SHP77 treated with DMSO at 0.1 percent for 48 hours (cell line): ENCODE measurements at regions not wholly inside any gene's neighbourhood (a gene's known extent, or its start where the extent isn't known, plus 50 kb on each side); places are given as distances from the start of the nearest gene placed in this dataset.
"Not testable (repeated sequence)": the region's sequence is repeated elsewhere in the genome, so short reads cannot be mapped to it uniquely, and the experiment has no call there.

Experiments
- DNase-seq: peaks from one replicate; lab custom pipeline; 2025; lab: John Stamatoyannopoulos, UW

DNA sequence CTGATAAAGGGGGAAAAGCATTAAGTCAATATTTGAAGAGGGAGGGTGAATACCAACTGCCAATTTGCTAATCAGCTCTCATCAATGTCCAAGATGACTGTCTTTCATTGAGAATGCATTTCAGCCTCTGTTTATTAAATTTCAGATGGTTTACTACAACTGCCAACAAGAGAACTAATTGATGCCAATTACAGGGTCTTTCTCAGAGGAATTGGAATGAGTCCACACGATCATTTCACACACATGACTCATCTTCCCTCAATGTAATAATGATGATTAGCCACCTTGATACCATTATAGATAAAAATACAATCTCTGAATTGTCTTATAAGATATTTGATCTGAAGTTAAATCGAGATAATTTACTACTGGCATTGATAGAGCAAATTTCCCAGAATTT, 1274.4 kb downstream of the ROBO2 start:
- DNase-seq: no peak

DNA sequence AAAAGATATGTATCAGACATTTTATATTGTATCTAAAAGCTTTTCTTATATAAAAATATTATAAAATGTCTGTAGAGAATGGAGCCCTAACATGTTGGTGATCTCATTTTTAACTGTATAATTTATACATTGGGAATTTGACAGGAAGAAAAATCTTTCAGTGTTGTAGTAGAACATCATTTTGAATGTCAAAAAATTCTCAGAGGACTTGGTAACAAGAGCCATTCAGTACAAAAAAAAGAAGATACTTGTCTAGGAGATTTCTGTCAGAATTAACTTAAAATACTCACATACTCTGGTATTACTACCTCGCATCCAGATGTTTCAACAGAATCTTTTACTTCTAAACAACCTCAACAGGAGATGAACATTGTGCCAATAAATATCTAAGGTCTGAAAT, 1277.9 kb downstream of the ROBO2 start:
- no peak for DNase-seq

DNA sequence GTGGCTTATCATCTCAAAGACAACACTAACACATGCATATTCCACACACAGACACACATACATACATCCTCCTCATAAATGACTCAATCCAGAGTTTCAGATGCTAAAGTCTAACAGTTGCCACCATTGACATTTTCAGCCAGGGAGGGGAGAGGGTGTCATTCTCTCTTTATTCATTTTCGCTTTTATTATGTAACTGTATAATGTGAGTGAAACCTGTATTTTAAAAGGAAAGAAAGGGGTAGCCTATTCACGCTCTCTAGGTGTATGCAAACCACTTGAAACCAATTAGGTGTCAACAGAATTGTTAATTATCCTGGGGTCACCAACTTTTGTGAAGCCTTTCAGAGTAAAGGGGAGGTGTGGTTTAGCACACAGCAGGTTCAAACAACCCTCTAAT, 1282.9 kb downstream of the ROBO2 start:
- DNase-seq: no peak

DNA sequence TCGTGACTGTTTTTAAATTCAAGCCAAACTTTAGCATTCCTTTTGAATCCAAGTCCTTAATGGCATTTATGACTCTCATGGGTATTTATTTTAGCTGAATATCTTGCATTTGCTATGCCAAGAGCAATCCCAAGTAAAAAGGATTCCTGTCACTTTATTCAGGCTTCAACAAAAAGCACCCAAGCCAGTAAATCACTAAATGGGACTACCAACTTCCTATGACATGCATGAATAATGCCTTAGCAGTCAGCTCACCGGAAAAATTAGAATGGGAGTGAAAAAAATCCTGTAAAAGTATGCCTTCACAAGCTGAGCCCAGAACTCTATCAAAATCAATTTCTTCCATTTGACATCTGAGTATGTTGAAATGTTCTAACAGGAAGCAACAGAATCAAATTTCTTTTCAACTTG, 1297.9 kb downstream of the ROBO2 start:
- no peak for DNase-seq

DNA sequence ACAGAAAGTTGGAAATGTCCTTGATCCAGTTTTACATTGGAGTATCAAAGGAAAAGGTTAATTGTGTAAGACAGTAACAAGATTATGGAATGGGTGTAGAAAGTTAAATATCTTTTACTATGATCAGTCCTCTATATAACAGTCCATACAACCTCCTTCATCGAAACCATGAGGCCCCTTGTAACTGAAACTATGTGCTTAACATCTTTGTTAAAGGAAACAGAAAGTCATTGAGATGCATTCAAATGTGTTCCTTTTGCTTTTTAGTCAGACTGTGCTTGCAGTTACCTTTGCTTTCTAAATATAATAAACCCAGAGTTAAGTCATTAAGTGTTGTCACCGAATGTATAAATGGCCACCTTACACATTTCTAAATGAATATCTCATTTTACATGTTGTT, 1298.5 kb downstream of the ROBO2 start:
- no peak for DNase-seq

DNA sequence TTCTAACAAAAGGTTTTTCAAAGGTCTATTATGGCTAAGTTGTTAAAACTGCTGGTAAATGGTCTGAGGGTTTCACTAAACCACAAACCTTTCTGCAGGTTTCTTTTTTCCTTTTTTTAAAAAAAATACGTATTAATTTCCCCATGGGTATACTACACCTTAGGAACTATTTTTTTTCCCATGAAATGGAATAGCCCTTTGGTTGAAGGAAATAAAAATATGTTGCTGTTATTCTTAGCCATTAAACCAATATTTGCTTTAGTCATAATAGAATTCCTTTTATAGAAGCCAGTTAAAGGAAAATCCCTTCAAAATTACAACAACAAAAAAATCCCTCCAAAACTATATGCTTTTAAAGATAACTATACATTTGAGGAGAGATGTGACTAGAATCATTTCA, 1303.3 kb downstream of the ROBO2 start:
- DNase-seq: no peak

DNA sequence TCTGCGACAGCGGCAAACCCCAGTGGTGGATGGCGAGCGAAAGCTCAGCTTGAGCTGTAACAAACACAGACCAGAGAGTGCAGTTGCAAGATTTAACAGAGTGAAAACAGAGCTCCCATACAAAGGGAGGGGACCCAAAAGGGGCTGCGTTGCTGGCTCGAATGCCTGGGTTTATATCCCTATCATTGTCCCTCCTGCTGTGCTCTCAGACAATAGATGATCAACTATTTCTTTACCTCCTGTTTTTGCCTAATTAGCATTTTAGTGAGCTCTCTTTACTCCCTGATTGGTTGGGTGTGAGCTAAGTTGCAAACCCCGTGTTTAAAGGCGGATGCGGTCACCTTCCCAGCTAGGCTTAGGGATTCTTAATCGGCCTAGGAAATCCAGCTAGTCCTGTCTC, 1304.4 kb downstream of the ROBO2 start:
- DNase-seq: not testable (repeated sequence)

DNA sequence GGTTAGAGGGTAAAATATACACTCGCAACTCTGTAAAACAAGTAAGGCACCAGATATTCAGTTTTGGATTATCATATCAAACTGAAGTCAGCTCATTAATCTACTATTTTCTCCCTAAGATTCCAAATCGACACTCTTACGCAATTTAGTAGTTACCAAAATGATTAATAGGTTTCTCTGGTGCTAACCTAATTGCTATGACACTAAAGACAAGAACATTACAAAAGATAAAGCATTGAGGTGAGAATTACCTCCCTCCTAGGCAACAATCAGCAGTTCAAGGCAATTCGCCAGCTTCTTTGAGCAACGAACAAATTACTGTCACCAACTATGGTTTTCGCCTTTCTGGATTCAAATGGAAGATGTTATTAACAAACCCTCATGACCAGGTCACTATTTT, 1305.0 kb downstream of the ROBO2 start:
- DNase-seq: no peak

DNA sequence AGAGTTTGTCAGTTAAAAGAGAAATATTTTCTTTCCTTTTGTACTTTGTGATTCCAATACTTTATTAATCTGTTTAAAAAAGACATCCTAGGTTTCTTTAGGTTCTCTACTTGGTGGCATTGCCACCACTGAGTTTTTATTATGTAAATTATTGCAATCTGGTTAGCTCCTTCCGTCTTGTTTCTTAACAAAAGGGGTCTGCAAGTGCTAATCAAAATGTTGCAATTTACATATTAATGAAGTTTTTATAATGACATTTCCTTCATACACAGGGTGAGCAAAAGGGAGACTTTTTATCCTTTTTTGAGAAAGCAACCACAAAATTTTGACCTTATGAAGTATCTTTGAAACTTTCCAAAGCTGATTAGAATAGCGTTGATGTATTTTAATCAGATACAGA, 1307.3 kb downstream of the ROBO2 start:
- no peak for DNase-seq

DNA sequence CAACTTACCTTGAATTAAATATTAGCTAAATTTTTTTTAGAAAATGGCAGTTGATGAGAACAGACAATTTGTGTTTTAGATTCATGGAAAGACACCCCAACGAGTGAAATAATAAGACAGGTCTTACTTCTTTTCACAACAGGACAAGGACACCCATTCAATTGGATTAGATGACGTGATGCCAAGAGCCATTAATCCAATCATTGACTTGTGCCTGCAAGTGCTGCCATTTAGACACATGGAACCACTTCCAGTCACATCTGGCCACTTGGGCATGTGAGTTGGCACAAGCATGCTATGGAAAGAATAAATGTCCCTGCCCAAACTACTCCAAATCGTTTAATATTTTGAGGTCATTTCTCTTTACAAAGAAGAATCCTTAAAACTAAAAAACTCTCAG, 1308.8 kb downstream of the ROBO2 start:
- DNase-seq: no peak

DNA sequence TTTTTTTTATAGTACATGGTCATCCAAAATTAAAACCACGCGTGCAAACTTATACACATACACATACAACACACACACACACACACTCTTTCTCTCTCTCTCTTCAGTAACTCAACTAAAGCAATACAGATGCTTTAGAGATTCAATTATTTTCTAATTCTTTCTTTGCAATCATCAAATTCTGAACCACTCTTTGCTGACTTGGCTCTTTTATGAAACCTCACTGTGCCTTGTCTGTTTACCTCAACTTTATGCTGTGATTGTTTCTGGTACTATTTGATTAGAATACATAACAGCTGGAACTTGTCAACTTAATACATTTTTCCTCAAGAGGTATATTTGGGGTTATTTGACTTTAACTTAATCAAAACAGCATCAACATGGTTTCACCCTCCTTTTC, 1309.7 kb downstream of the ROBO2 start:
- no peak for DNase-seq

DNA sequence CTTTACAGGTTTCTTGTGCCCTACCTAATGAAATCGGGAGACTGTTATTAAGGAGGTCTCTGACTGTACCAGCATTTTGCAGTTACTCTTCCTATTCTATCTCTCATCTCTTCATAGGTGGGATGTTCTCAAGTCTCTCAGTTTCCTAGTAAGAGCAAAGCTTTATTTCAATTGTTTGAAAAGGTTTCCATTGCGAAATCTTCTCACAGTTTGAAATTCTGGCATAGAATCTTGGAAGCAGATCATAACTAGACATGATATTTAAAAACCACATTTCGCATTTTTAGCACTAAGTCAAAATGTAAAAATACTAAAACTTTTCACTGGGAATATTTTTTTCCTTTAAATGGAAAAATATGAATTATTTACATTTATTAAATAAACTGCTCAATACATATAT, 1311.4 kb downstream of the ROBO2 start:
- DNase-seq: no peak

DNA sequence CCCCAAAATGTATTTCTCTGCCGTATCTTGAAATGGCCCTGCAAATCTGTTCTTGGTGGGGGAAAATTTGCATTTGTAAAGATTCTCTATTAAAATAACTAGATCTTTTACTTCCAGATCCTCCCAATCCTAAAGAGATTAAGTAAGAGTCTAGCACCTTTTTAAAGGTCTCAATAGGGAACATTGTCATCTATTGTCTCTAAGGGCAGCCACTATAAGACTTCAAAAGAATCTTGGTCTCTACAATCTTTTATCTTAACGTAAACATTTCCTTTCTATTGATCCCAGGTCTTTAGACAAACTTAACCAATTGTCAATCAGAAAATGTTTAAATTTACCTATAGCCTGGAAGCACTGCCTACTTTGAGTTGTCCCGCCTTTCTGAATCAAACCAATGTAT, 1313.3 kb downstream of the ROBO2 start:
- no peak for DNase-seq

DNA sequence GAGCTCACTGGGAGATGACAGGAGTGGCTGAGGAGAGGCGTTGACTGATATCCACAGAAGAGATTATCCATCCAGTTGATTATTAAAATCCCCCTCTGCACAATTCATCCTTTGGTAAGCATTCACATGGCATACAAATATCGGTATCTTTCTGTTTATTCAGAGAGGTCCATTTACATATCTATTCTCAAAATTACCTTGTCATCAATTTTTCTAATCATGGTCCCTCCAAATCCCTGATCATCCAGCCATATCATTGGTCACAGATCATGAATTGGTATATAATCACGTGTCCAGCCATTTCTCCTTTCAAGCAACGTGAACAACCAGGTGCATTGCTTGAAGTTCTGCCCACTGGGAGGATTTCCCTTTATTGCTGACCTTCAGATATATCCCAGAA, 1321.0 kb downstream of the ROBO2 start:
- no peak for DNase-seq

DNA sequence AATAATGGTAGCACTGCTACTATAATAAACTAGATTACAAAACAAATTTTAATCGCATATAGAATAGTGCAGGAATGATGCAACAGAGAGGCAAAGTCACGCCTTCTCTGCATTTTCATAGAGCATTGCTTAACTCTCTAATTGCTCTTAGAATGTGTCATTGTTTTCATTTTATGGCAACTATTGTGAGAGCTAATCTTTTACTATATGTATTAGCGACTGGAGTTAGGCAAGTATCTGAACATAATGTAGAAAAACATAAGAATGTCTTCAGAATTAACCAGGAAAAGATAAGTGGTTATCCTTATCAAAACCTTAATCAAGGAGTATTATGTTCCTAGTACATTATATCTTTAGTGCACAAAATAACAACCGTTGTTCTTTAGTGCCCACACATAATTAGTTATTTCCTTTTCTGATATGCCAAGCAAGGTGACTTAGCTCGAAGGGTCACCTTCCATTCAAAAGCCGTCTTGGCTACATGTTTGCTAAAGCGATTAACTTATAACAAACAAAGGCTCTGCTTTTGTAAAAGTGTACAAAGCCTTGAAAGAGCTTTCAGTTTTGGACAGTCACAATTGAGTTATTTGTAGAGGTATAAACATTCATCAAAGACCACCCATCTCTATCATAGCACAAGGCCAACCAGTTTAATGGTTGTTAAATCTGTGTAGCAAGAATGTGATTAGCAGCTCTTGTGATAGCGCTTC, 1328.9 kb downstream of the ROBO2 start:
- DNase-seq: no peak

DNA sequence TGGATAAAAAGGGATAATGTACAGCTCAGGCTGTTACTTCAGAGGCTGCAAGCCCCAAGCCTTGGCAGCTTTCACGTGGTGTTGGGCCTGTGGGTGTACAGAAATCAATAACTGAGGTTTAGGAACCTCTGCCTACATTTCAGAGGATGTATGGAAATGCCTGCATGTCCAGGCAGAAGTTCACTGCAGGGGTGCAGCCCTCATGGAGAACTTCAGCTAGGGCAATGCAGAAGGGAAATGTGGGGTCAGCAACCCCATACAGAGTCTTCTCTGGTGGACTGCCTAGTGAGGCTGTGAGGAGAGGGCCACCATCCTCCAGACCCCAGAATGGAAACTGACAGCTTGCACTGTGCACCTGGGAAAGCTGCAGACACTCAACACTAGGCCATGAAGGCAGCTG, 1350.3 kb downstream of the ROBO2 start:
- no peak for DNase-seq

DNA sequence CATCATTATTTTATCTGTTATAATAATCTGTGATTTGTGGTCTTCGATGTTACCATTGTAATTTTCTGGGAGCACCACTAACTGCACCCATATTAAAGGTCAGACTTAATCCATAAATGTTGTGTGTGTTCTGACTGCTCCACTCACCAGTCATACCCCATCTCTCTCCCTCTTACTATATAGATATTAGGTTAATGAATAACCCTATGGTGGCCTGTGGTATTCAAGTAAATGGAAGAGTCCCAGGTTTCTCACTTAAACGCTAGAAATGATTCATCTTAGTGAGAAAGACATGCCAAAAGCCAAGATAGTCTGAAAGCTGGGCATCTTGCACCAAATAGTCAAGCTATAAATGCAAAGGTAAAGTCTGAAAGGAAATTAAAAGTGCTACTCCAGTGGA, 1358.5 kb downstream of the ROBO2 start:
- DNase-seq: no peak

DNA sequence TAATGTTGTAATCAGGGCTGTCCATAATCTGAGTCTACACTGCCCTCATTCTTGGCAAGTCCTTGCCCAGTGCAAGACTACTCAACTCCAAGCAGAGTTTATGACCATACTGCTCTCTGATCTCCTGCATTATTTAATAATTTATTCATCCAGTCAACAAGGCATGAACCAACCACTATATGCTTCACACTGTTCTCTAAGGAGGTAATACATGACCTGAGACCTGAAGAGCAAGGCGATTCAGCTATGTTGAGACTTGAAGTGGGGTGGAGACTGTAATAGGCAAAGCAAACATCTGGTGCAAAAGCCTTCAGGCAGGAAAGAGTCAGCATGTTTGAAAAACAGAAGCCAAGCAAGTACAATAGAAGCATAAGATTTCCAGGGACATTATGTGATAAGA, 1362.8 kb downstream of the ROBO2 start:
- DNase-seq: no peak

DNA sequence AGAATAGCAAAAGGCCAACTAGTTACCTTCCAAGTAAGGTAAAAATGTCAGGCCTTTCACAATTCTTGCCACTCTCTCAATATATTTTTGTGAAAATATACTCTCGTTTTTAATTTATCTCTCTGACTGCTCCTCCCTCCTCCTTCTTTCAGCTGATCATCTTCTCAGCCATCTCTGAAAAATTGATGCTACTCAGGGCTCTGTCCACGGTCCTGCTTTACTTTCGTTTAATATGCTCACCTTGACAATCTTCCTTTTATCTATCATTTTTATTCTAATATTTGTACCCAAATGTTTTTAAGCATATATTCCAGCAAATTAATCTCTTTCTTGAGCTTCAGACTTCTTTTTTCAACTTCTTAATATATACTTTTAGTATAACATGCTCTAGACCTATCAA, 1362.1 kb downstream of the ROBO1 start:
- DNase-seq: no peak

DNA sequence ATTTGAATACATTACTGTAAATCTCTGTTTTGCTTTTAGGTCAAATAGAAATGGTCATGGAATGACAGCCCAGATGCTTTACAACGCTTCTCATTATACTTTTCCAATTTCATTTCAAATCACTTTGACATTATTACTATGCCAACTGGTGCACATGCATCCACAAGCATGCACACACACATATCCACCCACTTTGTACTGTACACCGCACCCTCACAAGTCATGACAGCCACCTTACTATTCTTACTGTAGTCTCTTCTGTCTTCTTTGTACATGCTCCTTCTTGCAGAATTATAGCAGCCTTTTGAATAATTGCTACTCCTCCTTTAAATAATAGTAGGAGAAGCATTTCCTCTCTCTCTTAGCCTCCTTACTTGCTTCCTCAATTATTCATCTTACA, 1361.4 kb downstream of the ROBO1 start:
- DNase-seq: no peak

DNA sequence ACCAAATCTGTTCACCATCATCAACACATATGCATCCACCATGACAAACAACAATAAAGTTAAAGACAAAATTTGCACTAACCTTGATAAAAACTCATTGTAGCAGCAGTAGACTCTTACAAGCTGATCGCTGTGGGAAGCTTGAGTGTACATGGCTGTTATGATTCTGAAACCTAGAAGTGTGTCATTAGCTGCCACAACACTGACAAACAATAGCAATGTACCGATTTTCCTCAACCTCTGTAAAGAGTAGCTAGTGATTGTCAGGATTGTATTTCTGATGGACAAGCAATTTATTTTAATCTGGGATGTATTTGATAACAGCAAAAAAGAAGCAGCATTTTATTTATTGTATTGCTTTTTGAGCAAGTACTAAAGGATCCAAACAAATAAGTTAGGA, 1357.7 kb downstream of the ROBO1 start:
- no peak for DNase-seq

DNA sequence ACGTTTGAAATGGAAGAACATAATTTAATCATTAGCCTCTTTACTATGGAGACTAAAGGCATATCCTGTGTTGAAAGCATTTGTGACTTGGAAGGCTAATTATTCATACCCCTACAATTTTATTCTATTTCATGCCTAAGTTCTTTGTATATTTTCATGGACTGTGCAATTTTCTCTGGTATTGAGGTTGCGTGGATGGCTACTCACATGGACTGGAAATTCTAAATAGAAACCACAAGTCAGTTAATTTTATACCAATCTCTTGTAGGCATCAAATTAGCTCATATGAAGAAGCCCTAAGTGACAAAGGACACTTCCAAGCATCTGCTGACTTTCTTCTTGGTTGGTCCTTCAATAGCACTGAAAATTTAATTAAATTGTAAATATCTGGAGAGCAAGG, 1353.5 kb downstream of the ROBO1 start:
- no peak for DNase-seq

DNA sequence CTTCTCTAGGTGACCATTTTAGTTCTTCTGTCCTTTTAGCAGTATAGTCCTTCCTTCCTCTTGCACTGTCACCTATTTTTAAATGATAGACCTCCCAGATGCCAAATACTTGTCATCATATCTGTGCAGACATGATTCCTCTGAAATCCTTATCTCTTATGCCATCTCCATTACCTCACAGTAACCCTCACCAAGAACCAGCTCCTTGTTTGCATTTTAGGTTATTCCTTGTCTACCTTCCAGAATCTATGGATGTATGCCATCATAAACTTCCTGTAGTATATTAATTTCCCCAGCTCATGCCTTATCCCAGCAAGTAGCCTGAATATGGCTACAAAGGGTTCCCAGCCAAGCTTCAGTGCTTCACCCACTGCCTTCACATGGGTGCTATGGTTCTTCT, 1347.2 kb downstream of the ROBO1 start:
- DNase-seq: no peak

DNA sequence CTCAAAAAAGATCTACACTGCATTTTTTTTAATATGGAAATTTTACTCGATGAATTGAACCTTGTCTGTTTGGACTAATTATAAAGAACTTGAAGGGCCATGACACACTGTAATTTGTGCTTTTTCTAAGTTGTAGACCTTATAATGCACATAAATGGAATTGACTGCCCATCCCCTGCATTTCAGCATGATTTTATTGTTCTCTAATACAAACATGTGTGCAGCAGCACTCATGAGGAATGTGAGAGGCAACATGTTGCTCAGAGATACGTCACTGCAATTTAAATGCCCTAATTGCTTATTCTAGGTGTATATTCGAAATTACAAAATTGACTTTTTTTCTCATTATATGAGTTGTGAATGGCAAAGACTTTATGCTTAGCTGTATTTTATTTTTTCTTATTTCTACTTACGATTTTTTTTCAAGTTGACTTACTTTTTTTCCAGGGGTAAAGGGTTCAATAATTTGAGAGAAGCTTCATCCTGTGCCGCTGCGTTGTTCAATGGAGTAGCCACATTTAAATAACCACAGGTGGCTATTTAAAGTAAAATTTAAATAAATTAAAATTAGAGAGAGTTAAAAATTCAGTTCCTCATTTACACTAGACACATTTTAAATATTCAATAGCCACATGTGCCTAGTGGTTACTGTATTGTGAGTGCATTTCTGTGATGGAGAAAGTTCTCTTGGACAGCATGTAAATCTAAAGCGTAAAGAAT, 1346.4 kb downstream of the ROBO1 start:
- DNase-seq: no peak
